NK-92 treated with Interleukin-12 subunit alpha and Interleukin-12 subunit beta, amount 100 ng/mL, for 24 hours (cell line): ENCODE measurements at regions not wholly inside any gene's neighbourhood (a gene's known extent, or its start where the extent isn't known, plus 50 kb on each side); places are given as distances from the start of the nearest gene placed in this dataset.
"Not testable (repeated sequence)": the region's sequence is repeated elsewhere in the genome, so short reads cannot be mapped to it uniquely, and the experiment has no call there.

Experiments
- DNase-seq: peaks from one replicate; lab custom pipeline; 2025; lab: John Stamatoyannopoulos, UW

DNA sequence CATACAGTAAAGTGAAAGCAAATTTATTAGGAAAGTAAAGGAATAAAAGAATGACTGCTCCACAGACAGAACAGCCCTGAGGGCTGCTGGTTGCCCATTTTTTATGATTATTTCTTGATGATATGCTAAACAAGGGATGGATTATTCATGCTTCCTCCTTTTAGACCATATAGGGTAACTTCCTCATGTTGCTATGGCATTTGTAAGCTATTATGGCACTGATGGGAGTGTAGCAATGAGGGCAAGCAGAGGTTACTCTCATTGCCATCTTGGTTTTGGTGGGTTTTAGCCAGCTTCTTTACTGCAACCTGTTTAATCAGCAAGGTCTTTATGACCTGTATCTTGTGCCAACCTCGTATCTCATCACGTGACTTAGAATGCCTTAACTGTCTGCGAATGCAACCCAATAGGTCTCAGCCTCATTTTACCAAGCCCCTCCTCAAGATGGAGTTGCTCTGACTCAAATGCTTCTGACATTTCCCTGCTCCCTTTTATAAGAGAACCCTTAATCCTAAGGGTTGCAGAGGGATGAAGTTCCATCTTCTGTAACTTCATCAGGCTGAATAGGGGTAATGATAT is 280.1 kb upstream of the RGS17 start:
- DNase-seq = no peak

DNA sequence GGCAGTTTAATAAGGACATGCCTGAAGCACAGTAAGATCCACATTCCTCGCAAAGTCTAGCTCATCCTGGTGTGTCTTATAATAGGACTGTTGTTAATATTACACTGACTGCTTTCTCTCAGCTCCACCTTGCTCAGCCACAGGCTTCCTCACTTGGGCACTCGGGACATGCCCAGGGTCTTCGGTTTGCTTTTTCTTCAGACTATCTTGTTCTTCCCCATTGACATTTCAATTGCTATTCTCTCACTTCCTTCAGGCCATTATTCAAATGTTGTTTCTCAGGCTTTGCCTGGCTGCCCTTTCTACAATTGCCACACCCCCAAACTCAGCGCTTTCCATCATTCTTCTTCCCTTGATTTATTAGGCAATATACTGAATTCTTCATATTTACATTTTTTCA is 274.8 kb upstream of the RGS17 start:
- DNase-seq = no peak

DNA sequence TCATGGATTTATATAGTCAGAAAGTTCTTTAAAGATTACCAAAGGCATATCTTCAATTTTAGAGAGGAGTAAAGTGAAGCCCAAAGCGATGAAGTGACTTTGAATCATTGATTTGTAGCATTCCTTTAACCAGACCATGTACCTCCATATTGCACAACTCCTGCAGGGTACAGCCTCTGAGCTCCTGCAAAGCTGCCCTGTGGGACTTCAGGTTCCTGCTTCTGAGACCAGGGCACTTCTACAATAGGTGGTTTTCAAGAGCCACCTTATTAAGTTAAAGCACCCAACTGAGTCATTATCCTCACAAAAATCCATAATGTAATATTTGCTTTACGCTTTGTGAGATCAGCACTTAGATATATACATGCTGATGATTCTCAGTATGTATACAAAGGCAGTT is 270.7 kb upstream of the RGS17 start:
- DNase-seq = no peak

DNA sequence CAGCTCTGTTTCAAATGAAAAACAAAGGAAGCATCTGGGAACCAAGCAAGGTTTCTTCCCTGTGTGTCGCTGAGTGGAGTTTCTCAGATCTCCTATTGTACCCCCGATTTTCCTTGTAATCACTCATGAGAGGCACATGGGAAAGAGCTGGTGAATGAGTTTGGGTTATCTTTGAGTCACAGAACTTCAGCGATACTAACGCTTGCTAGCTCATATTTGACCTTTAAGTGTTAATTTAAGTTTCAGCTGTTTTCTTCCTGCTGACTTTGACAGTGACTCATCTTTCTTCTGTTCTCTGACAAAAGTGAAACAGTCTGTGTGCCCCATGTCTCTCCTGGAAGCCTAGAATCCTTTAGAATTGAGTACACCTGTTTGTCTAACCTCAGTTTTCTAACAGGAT is 261.1 kb upstream of the RGS17 start:
- no peak for DNase-seq

DNA sequence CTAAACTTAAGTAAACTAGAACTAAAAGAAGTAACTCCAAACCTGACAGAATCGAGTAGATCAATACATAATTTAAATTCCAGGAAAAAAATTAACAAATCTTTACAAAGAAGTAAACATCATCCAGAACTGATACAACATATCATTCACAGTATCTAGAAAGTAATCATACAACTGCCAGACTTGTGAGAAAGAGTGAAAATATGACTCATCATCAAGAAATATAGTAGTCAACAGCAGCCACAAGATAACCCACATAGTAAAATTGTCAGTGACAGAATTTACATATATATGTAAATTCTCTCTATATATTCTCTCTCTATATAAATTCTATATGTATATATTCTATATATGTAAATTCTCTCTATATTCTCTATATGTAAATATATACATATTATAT is 242.8 kb upstream of the RGS17 start:
- no peak for DNase-seq

- no peak for DNase-seq
Measured at GRCh38 chr6:153368131-153368530, 237.0 kb upstream of the RGS17 start.

DNA sequence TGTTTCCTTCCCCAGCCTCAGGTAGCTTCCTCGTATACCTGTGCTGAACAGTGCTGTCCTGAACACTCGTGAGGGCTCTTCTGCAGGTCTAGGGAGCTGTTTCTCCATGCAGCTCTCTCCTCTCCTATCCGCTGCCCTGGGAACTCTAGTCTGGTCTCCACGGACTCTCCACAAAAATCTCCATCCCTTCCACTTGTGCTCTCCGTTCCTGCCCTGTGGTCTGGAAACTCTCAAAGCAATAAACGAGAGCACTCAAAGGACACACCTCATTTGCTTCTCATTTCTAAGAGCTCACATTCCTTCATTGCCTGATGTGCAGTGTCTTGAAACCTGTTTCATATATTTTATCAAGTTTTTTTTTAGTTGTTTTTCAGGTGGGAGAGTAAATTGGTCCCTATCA is 235.9 kb upstream of the RGS17 start:
- DNase-seq = no peak

GRCh38 chr6:153357391-153357790 is 226.3 kb upstream of the RGS17 start:
- no peak for DNase-seq

DNA sequence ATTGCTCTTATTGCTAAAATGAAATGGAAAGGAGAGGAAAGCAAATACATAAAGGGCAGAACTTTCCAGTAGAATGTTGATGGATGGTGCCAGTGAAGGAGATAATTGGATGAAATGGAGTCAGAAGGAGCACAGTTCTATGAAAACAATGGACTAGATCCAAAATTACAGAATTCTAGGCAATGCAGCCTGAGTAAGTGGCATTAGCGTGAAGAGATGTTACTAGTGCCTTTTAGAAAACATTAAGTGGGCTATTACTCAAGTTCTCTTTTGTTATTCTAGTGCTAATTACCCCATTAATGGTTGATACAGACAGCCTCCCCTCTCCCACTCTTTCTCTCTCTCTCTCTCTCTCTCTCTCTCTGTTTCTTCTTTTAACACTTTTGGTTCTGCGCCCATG is 209.5 kb upstream of the RGS17 start:
- no peak for DNase-seq

DNA sequence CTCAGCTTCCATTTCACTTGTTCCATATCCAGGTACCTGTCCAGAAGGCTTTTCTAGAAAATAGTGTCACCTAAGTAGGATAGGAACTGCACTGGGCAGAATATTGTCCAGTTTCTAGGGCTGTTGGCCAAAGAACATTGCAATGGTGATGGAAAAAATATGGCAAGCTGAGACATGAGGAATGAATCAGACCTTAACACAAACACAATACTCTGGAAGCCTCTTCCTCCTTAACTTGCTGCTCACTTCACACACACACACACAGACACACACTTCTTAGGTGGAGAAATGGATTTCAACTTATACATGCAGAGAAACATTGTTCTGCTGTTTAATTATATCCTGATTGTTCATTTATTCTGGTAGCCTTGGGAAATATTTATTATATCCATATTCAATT is 203.0 kb upstream of the RGS17 start:
- DNase-seq = no peak

- DNase-seq = not testable (repeated sequence)
Measured at GRCh38 chr6:153331221-153331620, 200.1 kb upstream of the RGS17 start.

DNA sequence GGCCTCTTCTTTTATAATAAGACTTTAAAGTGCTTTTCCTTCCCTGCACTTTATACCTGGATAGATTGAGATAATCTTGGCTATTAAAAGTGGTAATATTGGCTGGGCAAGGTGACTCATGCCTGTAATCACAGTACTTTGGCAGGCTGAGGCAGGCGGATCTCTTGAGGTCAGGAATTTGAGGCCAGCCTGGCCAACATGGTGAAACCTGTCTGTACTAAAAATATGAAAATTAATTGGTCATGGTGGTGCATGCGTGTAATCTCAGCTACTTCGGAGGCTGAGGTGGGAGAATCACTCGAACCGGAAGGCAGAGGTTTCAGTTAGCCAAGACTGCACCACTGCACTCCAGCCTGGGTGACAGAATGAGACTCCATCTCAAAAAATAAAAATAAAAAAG is 197.1 kb upstream of the RGS17 start:
- no peak for DNase-seq

DNA sequence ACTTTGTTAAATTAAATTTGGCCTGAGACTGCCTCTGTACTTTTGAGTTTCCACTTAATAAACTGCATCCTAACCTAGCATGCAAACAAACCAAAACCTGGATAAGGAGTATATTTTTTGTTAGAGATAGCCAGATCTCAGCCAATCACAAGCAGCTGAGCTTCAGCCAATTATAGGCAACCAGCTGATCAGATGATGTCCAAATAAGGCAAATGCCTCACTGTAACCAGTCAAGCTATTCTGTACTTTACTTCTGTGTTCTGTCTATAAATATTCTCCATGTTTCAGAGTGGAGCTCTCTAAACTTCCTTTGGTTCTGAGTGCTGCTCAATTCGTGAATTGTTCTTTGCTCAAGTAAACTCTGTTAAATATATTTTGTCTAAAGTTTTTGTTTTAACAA is 194.6 kb upstream of the RGS17 start:
- no peak for DNase-seq

DNA sequence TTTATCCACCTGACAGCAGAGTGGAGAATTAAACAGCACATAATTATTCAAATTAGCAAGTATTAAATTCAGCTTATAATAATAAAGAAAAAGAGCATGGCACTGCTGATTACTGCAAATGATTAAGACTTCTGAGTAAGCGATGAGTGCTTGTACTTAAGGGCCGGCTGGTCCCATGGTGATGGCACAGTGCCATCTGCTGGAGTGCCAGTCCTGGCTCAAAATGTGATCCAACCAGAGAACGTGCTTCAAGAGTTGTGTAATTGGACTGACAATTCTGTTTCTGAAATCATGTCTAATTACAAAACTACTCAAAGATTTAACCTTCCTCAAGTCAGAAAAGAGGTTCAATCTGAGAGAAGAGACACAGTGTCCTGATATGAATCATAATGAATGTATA is 181.6 kb upstream of the RGS17 start:
- no peak for DNase-seq

DNA sequence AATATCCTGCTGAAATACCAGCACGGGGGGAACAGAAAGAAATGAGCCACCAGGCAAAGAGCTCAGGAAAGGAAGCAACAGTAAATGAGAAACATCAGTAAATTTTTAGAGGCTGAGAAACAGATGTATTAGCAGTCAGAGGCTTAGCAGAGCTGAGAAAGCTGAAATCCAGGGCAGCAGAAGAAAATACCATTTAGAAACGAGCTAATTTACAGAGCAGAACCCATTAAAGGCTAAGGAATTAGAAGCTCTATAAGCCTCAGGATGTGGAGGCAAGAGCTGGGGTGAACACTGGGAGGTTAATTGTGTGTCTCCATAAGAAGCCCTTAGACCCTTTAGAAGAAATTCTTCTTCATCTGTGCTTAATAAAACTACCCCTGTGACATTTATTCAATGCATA is 178.6 kb upstream of the RGS17 start:
- DNase-seq = no peak

- no peak for DNase-seq
Measured at GRCh38 chr6:153302133-153302532, 171.1 kb upstream of the RGS17 start.

GRCh38 chr6:153301602-153302001 is 170.5 kb upstream of the RGS17 start:
- DNase-seq = no peak

DNA sequence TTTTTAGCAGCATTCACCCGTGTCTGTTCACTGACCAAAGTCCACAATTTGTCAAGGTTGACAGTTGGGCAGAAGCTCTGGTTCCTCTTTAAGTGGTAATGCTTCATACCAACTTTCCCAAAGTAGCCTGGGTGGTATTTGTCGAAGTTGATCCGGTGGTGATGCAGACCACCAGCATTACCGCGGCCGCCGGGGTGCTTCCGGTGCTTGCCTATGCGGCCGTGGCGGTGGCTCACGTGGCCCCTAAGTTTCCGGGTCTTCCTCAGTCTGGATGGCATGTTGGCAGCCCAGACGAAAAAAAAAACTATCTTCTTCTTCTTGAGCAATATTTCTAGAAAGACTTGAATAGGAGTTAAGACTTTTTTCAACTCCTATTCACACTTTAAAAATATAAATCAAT is 151.4 kb upstream of the RGS17 start:
- not testable (repeated sequence) for DNase-seq

DNA sequence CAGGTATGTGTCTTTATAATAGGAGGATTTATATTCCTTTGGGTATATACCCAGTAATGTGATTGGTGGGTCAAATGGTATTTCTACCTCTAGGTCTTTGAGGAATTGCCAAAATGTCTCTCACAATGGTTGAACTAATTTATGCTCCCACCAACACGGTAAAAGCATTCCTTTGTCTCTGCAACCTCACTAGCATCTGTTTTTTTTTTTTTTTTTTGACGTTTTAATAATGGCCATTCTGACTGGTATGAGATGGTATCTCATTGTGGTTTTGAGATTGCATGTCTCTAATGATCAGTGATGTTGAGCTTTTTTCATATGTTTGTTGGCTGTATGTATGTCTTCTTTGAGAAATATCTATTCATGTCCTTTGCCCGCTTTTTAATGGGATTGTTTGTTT is 144.9 kb upstream of the RGS17 start:
- no peak for DNase-seq

- no peak for DNase-seq
Measured at GRCh38 chr6:153272201-153272980, 141.3 kb upstream of the RGS17 start.

DNA sequence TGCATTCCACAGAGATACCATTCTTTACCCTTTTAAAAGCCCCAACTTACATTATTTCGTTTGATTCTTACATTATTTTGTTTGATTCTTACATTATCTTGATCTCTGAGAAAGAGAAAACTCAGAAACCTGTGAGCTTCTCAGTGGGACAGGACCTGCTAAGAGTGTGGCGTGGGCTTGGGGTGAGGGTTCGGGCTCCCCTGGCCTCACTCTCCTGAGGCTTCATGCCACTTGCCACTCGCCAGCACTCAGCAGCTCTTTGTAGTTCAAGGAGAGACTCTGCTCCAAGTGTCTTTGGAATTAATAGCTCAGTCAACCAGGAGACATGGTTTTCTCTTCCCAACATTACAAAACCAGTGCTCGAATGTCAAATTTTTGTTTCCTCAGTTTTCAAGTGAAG is 132.4 kb upstream of the RGS17 start:
- DNase-seq = no peak

- no peak for DNase-seq
Measured at GRCh38 chr6:153251326-153251725, 120.2 kb upstream of the RGS17 start.

DNA sequence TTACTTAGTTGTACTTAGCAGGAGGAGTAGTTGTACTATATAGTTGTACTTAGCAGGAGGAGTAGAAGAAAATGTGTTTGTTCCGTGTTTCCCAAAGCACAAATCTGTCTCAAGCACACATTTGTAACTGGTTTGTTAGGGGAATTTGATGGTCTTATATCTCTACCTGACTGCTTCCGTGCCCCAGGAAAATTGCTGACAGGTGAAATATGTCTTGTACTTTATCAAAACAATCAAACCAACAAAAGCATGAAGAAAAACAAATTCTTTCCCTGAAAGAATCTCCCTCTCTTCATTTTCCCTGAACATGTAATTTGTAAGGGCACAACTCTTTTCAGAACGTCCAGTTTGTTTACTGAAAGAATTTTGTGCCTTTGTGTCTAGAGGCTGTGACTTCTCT is 106.6 kb upstream of the RGS17 start:
- no peak for DNase-seq

DNA sequence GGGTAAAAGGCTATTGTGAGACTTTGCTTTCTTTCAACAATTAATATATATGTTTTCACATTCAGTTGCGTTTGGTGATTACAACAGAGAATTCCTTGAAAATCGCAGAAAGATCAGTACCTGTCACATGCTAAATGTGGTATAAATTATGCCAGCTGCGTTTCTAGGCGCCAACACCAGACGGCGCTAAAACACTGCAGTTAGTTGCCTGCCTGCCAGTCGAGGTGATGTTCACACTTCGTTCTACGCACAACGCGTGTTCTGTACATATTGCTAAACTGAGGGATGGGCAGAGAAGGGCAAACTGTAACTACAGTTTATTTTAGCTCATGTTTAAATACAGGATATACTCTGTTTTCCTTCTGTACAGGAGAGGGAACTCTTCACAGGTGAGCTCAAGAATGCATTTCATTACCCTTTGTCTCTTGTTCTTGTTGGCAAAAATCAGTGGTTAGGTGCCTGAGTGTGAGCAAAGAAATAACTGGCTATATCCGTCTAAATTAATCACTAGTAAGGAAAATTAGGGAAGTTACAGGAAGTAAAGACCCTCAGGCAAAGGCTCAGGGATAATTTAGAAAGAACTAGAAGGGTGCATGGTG is 100.1 kb upstream of the RGS17 start:
- DNase-seq = no peak
